ENCODE measurements at regions not wholly inside any gene's neighbourhood (a gene's known extent, or its start where the extent isn't known, plus 50 kb on each side); places are given as distances from the start of the nearest gene placed in this dataset.

DNA sequence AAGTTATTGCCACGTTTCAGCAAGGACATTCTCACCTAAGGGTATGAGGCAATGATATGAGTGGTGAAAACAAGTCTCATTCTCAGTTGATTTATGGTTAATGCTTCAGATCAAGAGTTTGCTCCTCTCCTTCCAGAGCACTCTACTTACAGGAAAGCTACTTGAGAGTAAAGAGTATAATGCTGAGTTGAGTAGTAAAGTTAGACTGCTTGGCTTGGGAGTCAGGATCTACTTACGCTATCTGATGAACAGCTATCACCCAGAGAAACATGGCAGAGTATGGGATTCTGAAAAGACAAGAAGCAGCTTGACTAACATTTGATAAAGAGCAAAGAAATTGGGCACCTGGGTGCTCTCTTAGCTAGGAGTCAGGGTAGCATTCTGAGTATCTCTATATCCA, 211.8 kb downstream of the GLUD2 start:
- no peaks in the 10 kb centered on the region for H3K36me3 ChIP-seq (ENCODE audit: control insufficient read depth, insufficient read depth, low read length)
- no peaks in the 10 kb centered on the region for H3K27me3 ChIP-seq (replicated peaks; ENCODE audit: control insufficient read depth, insufficient read depth, low read length)
- BruUV-seq (replicated peaks) = no TSS peak
- H3K27ac Mint-ChIP-seq (ENCODE audit: unreplicated experiment) = no peak overlapping the region
- no peaks in the 10 kb centered on the region for H3K9me3 ChIP-seq
- H3K4me3 Mint-ChIP-seq (ENCODE audit: unreplicated experiment) = no peak overlapping the region
- H3K9me3 Mint-ChIP-seq (ENCODE audit: unreplicated experiment) = no peaks in the 10 kb centered on the region
- POLR2A ChIA-PET = no interaction called here
- no peak overlapping the region for H3K4me3 ChIP-seq (ENCODE audit: low read depth, low read length)
- no peaks in the 10 kb centered on the region for H3K4me1 ChIP-seq
- H3K36me3 Mint-ChIP-seq (ENCODE audit: insufficient read depth, unreplicated experiment) = no peaks in the 10 kb centered on the region
- no peak for TF ChIP-seq CTCF (IDR thresholded peaks at IDR 0.05; ENCODE audit: insufficient read depth in 1 of 2, low read depth in 1 of 2, low read length in 1 of 2, severe bottlenecking in 1 of 2, unreplicated experiment in 1 of 2)
- intact Hi-C loops (cut with micrococcal nuclease; ENCODE audit: unreplicated experiment) = no loop called here
- DNase-seq = no peak
- H3K4me1 Mint-ChIP-seq (ENCODE audit: low read depth, unreplicated experiment) = no peaks in the 10 kb centered on the region
- H3K27me3 Mint-ChIP-seq (ENCODE audit: insufficient read depth, unreplicated experiment) = no peaks in the 10 kb centered on the region
- CTCF ChIA-PET = no interaction called here

GRCh38 chrX:121260596-121261240, 213.3 kb downstream of the GLUD2 start:
- Histone ChIP-seq H3K4me3 (ENCODE audit: low read depth, low read length) (no peak overlapping the region), H3K36me3 (ENCODE audit: control insufficient read depth, insufficient read depth, low read length) (no peaks in the 10 kb centered on the region), H3K27me3 (replicated peaks; ENCODE audit: control insufficient read depth, insufficient read depth, low read length) (no peaks in the 10 kb centered on the region), H3K9me3 (no peaks in the 10 kb centered on the region), H3K4me1 (no peaks in the 10 kb centered on the region)
- Mint-ChIP-seq H3K27ac (ENCODE audit: unreplicated experiment) (no peak overlapping the region), H3K27me3 (ENCODE audit: insufficient read depth, unreplicated experiment) (no peaks in the 10 kb centered on the region), H3K4me3 (ENCODE audit: unreplicated experiment) (no peak overlapping the region), H3K9me3 (ENCODE audit: unreplicated experiment) (no peaks in the 10 kb centered on the region), H3K36me3 (ENCODE audit: insufficient read depth, unreplicated experiment) (no peaks in the 10 kb centered on the region), H3K4me1 (ENCODE audit: low read depth, unreplicated experiment) (no peaks in the 10 kb centered on the region)
- ChIA-PET CTCF (no interaction called here), POLR2A (no interaction called here)
- intact Hi-C loops (cut with micrococcal nuclease; ENCODE audit: unreplicated experiment) = no loop called here
- no peak for DNase-seq
- no TSS peak for BruUV-seq (replicated peaks)
- TF ChIP-seq CTCF (IDR thresholded peaks at IDR 0.05; ENCODE audit: insufficient read depth in 1 of 2, low read depth in 1 of 2, low read length in 1 of 2, severe bottlenecking in 1 of 2, unreplicated experiment in 1 of 2) = no peak

DNA sequence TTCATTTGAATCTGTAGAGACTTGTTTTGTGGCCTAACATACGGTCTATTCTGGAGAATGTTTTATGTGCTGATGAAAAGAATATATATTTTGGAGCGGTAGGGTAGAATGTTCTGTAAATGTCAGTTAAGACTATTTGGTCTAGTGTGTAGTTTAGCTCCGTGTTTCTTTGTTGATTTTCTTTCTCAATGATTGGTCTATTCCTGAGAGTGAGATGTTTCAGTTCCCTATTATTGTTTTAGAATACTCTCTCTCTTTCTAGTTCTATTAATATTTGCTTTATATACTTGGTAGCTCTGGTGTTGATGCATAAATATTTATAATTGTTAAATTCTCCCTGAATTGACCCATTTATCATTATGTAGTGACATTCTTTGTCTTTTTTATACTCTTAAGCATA, 236.5 kb downstream of the GLUD2 start:
- no peaks in the 10 kb centered on the region for H3K36me3 ChIP-seq (ENCODE audit: control insufficient read depth, insufficient read depth, low read length)

More for the DNA sequence above, 236.5 kb downstream of the GLUD2 start:
- no peak for DNase-seq
- intact Hi-C loops (cut with micrococcal nuclease; ENCODE audit: unreplicated experiment) = no loop called here
- no peaks in the 10 kb centered on the region for H3K27me3 Mint-ChIP-seq (ENCODE audit: insufficient read depth, unreplicated experiment)
- Histone ChIP-seq H3K27me3 (replicated peaks; ENCODE audit: control insufficient read depth, insufficient read depth, low read length) (no peaks in the 10 kb centered on the region), H3K4me1 (no peaks in the 10 kb centered on the region), H3K9me3 (no peaks in the 10 kb centered on the region), H3K4me3 (ENCODE audit: low read depth, low read length) (no peak overlapping the region)
- no peaks in the 10 kb centered on the region for H3K36me3 Mint-ChIP-seq (ENCODE audit: insufficient read depth, unreplicated experiment)
- TF ChIP-seq CTCF (IDR thresholded peaks at IDR 0.05; ENCODE audit: insufficient read depth in 1 of 2, low read depth in 1 of 2, low read length in 1 of 2, severe bottlenecking in 1 of 2, unreplicated experiment in 1 of 2) = no peak
- no peaks in the 10 kb centered on the region for H3K9me3 Mint-ChIP-seq (ENCODE audit: unreplicated experiment)
- H3K4me1 Mint-ChIP-seq (ENCODE audit: low read depth, unreplicated experiment) = no peaks in the 10 kb centered on the region
- CTCF ChIA-PET = no interaction called here
- H3K27ac Mint-ChIP-seq (ENCODE audit: unreplicated experiment) = no peak overlapping the region
- BruUV-seq (replicated peaks) = no TSS peak
- POLR2A ChIA-PET = no interaction called here
- H3K4me3 Mint-ChIP-seq (ENCODE audit: unreplicated experiment) = no peak overlapping the region

All from Caco-2 (cell line).